SK-N-SH treated with all-trans-retinoic acid at 6 μM for 48 hours (cell line): ENCODE measurements at regions not wholly inside any gene's neighbourhood (a gene's known extent, or its start where the extent isn't known, plus 50 kb on each side); places are given as distances from the start of the nearest gene placed in this dataset.

ENCODE experiments used
- BACH2 ChIP-seq: fragments of 250-450 bp; sonication (Bioruptor Pico); IDR thresholded peaks from 2 replicates; pipeline ENCODE4 v1.9.0; 2021; ENCODE audit warnings: mild to moderate bottlenecking, borderline replicate concordance
- RARB ChIP-seq: fragments of 250-450 bp; sonication (Bioruptor Pico); IDR thresholded peaks from 2 replicates; pipeline ENCODE4 v1.8.0; 2021; ENCODE audit warnings: mild to moderate bottlenecking, moderate library complexity
- TSHZ2 ChIP-seq: fragments of 250-450 bp; sonication (Bioruptor Pico); IDR thresholded peaks from 2 replicates; pipeline ENCODE4 v1.5.0; 2020; ENCODE audit warnings: mild to moderate bottlenecking, moderate library complexity
- ZC3H10 ChIP-seq: fragments of 250-450 bp; sonication (Bioruptor Pico); IDR thresholded peaks from 2 replicates; pipeline ENCODE4 v1.5.1; 2021; ENCODE audit warnings: mild to moderate bottlenecking, moderate library complexity
- ZNF565 ChIP-seq: fragments of 450-650 bp; formaldehyde crosslinking; conservative IDR thresholded peaks from 2 replicates; pipeline ENCODE4 v1.5.0; 2020; ENCODE audit warnings: low read depth, mild to moderate bottlenecking, moderate library complexity
- ZNF70 ChIP-seq: fragments of 450-650 bp; formaldehyde crosslinking; IDR thresholded peaks from 2 replicates; pipeline ENCODE4 v1.5.0; 2020; ENCODE audit warnings: mild to moderate bottlenecking, moderate library complexity
- TF ChIP-seq, protein P1 (sequence below): fragments of 250-450 bp; sonication (Bioruptor Pico); IDR thresholded peaks from 2 replicates; pipeline ENCODE4 v1.8.0; 2020; ENCODE audit warnings: mild to moderate bottlenecking, moderate library complexity, borderline replicate concordance

DNA sequence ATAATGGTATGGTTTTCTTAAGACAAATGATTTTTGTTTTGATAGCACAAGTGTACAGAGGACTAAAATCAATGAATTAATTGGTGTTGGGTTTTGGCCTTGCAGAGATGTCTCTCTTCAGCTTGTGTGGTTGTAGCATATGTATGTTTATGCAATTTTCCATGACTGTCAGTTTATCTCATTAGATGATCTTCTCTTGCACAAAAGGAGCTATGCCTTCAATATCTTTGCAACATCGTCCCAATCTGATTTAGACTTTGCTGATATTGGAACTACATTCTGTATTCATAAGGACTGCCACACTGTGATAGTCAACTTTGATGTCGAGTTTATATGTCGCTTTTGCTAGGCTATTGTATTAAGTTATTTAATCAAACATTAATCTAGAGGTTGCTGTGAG is 140.0 kb upstream of the TAF11L2 start:
- TF ChIP-seq ZNF70 (no peak), TSHZ2 (CRISPR knock-in tag) (no peak), RARB (CRISPR knock-in tag) (no peak), BACH2 (CRISPR knock-in tag) (no peak), ZC3H10 (no peak), ZNF565 (CRISPR knock-in tag) (no peak)
- TF ChIP-seq, protein P1, sequence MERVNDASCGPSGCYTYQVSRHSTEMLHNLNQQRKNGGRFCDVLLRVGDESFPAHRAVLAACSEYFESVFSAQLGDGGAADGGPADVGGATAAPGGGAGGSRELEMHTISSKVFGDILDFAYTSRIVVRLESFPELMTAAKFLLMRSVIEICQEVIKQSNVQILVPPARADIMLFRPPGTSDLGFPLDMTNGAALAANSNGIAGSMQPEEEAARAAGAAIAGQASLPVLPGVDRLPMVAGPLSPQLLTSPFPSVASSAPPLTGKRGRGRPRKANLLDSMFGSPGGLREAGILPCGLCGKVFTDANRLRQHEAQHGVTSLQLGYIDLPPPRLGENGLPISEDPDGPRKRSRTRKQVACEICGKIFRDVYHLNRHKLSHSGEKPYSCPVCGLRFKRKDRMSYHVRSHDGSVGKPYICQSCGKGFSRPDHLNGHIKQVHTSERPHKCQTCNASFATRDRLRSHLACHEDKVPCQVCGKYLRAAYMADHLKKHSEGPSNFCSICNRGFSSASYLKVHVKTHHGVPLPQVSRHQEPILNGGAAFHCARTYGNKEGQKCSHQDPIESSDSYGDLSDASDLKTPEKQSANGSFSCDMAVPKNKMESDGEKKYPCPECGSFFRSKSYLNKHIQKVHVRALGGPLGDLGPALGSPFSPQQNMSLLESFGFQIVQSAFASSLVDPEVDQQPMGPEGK (CRISPR knock-in tag), result no peak
